ENCODE measurements at regions not wholly inside any gene's neighbourhood (a gene's known extent, or its start where the extent isn't known, plus 50 kb on each side); places are given as distances from the start of the nearest gene placed in this dataset.

GRCh38 chr14:96663491-96664067 lies 133.6 kb upstream of the VRK1 start:
- no peak overlapping the region for H3K4me3 ChIP-seq (replicated peaks in 1 of 2; ENCODE audit: low read depth in 2 of 2, low read length in 2 of 2)
- no peak for TF ChIP-seq CTCF (IDR thresholded peaks at IDR 0.05; ENCODE audit: low read depth, low read length)
- DNase-seq (ENCODE audit: low read depth in 2 of 2), result no peak

- no peak for TF ChIP-seq CTCF (IDR thresholded peaks at IDR 0.05; ENCODE audit: low read depth, low read length)
- no peak for DNase-seq (ENCODE audit: low read depth in 2 of 2)
- no peak overlapping the region for H3K4me3 ChIP-seq (replicated peaks in 1 of 2; ENCODE audit: low read depth in 2 of 2, low read length in 2 of 2)
Measured at GRCh38 chr14:96666088-96666487, 131.1 kb upstream of the VRK1 start.

- no peak for TF ChIP-seq CTCF (IDR thresholded peaks at IDR 0.05; ENCODE audit: low read depth, low read length)
- DNase-seq (ENCODE audit: low read depth in 2 of 2), result no peak
- H3K4me3 ChIP-seq (replicated peaks in 1 of 2; ENCODE audit: low read depth in 2 of 2, low read length in 2 of 2), result no peak overlapping the region
Measured at GRCh38 chr14:96670391-96670790, 126.8 kb upstream of the VRK1 start.

GRCh38 chr14:96671218-96671617 lies 126.0 kb upstream of the VRK1 start:
- no peak for TF ChIP-seq CTCF (IDR thresholded peaks at IDR 0.05; ENCODE audit: low read depth, low read length)
- H3K4me3 ChIP-seq (replicated peaks in 1 of 2; ENCODE audit: low read depth in 2 of 2, low read length in 2 of 2), result no peak overlapping the region
- no peak for DNase-seq (ENCODE audit: low read depth in 2 of 2)

- no peak for TF ChIP-seq CTCF (IDR thresholded peaks at IDR 0.05; ENCODE audit: low read depth, low read length)
- no peak for DNase-seq (ENCODE audit: low read depth in 2 of 2)
- no peak overlapping the region for H3K4me3 ChIP-seq (replicated peaks in 1 of 2; ENCODE audit: low read depth in 2 of 2, low read length in 2 of 2)
Measured at GRCh38 chr14:96673706-96674105, 123.5 kb upstream of the VRK1 start.

- no peak for TF ChIP-seq CTCF (IDR thresholded peaks at IDR 0.05; ENCODE audit: low read depth, low read length)
- no peak for DNase-seq (ENCODE audit: low read depth in 2 of 2)
- H3K4me3 ChIP-seq (replicated peaks in 1 of 2; ENCODE audit: low read depth in 2 of 2, low read length in 2 of 2), result no peak overlapping the region
Measured at GRCh38 chr14:96674121-96674520, 123.1 kb upstream of the VRK1 start.

- H3K4me3 ChIP-seq (replicated peaks in 1 of 2; ENCODE audit: low read depth in 2 of 2, low read length in 2 of 2), result no peak overlapping the region
- DNase-seq (ENCODE audit: low read depth in 2 of 2), result peak in 1 of 2 donors; percentile 3
- no peak for TF ChIP-seq CTCF (IDR thresholded peaks at IDR 0.05; ENCODE audit: low read depth, low read length)
Measured at GRCh38 chr14:96676166-96676565, 121.0 kb upstream of the VRK1 start.
